ENCODE measurements at regions not wholly inside any gene's neighbourhood (a gene's known extent, or its start where the extent isn't known, plus 50 kb on each side); places are given as distances from the start of the nearest gene placed in this dataset.

DNA sequence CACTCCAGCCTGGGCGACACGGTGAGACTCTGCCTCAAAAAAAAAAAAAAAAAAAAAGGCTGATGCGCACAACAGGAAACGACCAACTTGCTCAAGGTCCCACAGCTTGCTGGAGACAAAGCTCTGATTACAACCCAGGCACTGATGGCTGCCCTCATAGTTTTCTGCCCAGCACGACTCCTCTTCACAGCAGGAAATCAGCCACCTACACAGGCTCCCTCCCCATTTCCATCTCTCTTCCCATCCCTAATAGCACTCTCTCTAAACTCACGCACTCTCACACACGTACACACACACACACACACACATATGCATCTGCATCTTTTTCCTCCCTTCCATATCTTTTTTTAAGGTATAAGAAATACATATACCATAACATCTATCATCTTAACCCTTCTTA, 153.5 kb upstream of the SOD1 start:
- Histone ChIP-seq H3K36me3 (ENCODE audit: control insufficient read depth, insufficient read depth, low read length) (no peaks in the 10 kb centered on the region), H3K27ac (ENCODE audit: low read length) (no peak overlapping the region), H3K4me1 (ENCODE audit: control insufficient read depth, insufficient read depth, low read length) (no peaks in the 10 kb centered on the region), H3K27me3 (ENCODE audit: control insufficient read depth, insufficient read depth, low read length) (no peaks in the 10 kb centered on the region), H3K9me3 (replicated peaks; ENCODE audit: control insufficient read depth, low read depth, low read length) (no peaks in the 10 kb centered on the region), H3K4me3 (ENCODE audit: low read length) (no peak overlapping the region)
- DNase-seq = no peak
- WGBS (ENCODE audit: insufficient coverage) = 76% methylated on average over 5 of the region's 7 CpGs

GRCh38 chr21:31503939-31504338, 155.6 kb upstream of the SOD1 start:
- WGBS (ENCODE audit: insufficient coverage) = 91% methylated on average over 3 of the region's 3 CpGs
- no peak overlapping the region for H3K27ac ChIP-seq (ENCODE audit: low read length)
- no peak overlapping the region for H3K4me3 ChIP-seq (ENCODE audit: low read length)
- H3K27me3 ChIP-seq (ENCODE audit: control insufficient read depth, insufficient read depth, low read length) = no peaks in the 10 kb centered on the region
- H3K4me1 ChIP-seq (ENCODE audit: control insufficient read depth, insufficient read depth, low read length) = no peaks in the 10 kb centered on the region
- no peaks in the 10 kb centered on the region for H3K36me3 ChIP-seq (ENCODE audit: control insufficient read depth, insufficient read depth, low read length)
- DNase-seq = no peak
- no peaks in the 10 kb centered on the region for H3K9me3 ChIP-seq (replicated peaks; ENCODE audit: control insufficient read depth, low read depth, low read length)

GRCh38 chr21:31503467-31503866, 156.0 kb upstream of the SOD1 start:
- Histone ChIP-seq H3K4me1 (ENCODE audit: control insufficient read depth, insufficient read depth, low read length) (no peaks in the 10 kb centered on the region), H3K9me3 (replicated peaks; ENCODE audit: control insufficient read depth, low read depth, low read length) (no peaks in the 10 kb centered on the region), H3K4me3 (ENCODE audit: low read length) (no peak overlapping the region), H3K36me3 (ENCODE audit: control insufficient read depth, insufficient read depth, low read length) (no peaks in the 10 kb centered on the region), H3K27ac (ENCODE audit: low read length) (no peak overlapping the region), H3K27me3 (ENCODE audit: control insufficient read depth, insufficient read depth, low read length) (no peaks in the 10 kb centered on the region)
- no peak for DNase-seq
- WGBS (ENCODE audit: insufficient coverage) = no CpG with 5 or more reads among the region's 2 CpGs

- H3K36me3 ChIP-seq (ENCODE audit: control insufficient read depth, insufficient read depth, low read length) = no peaks in the 10 kb centered on the region
- 86% methylated on average over 10 of the region's 10 CpGs for WGBS (ENCODE audit: insufficient coverage)
- H3K4me1 ChIP-seq (ENCODE audit: control insufficient read depth, insufficient read depth, low read length) = no peaks in the 10 kb centered on the region
- no peak for DNase-seq
- H3K9me3 ChIP-seq (replicated peaks; ENCODE audit: control insufficient read depth, low read depth, low read length) = no peaks in the 10 kb centered on the region
- no peak overlapping the region for H3K27ac ChIP-seq (ENCODE audit: low read length)
- no peak overlapping the region for H3K4me3 ChIP-seq (ENCODE audit: low read length)
- no peaks in the 10 kb centered on the region for H3K27me3 ChIP-seq (ENCODE audit: control insufficient read depth, insufficient read depth, low read length)
These were observed 156.9 kb upstream of the SOD1 start for GRCh38 chr21:31502537-31503143.

- Histone ChIP-seq H3K4me1 (ENCODE audit: control insufficient read depth, insufficient read depth, low read length) (no peaks in the 10 kb centered on the region), H3K36me3 (ENCODE audit: control insufficient read depth, insufficient read depth, low read length) (no peaks in the 10 kb centered on the region), H3K27me3 (ENCODE audit: control insufficient read depth, insufficient read depth, low read length) (no peaks in the 10 kb centered on the region), H3K9me3 (replicated peaks; ENCODE audit: control insufficient read depth, low read depth, low read length) (no peaks in the 10 kb centered on the region), H3K4me3 (ENCODE audit: low read length) (no peak overlapping the region), H3K27ac (ENCODE audit: low read length) (no peak overlapping the region)
- 100% methylated on average over 2 of the region's 5 CpGs for WGBS (ENCODE audit: insufficient coverage)
- DNase-seq = no peak
These were observed 157.6 kb upstream of the SOD1 start for GRCh38 chr21:31501926-31502325.

- H3K4me3 ChIP-seq (ENCODE audit: low read length) = no peak overlapping the region
- no peaks in the 10 kb centered on the region for H3K4me1 ChIP-seq (ENCODE audit: control insufficient read depth, insufficient read depth, low read length)
- WGBS (ENCODE audit: insufficient coverage) = 83% methylated on average over 2 of the region's 7 CpGs
- H3K27me3 ChIP-seq (ENCODE audit: control insufficient read depth, insufficient read depth, low read length) = no peaks in the 10 kb centered on the region
- no peaks in the 10 kb centered on the region for H3K36me3 ChIP-seq (ENCODE audit: control insufficient read depth, insufficient read depth, low read length)
- H3K9me3 ChIP-seq (replicated peaks; ENCODE audit: control insufficient read depth, low read depth, low read length) = no peaks in the 10 kb centered on the region
- DNase-seq = no peak
- H3K27ac ChIP-seq (ENCODE audit: low read length) = no peak overlapping the region
These were observed 156.9 kb upstream of the TIAM1 start for GRCh38 chr21:31500982-31501381.

- 84% methylated on average over 3 of the region's 5 CpGs for WGBS (ENCODE audit: insufficient coverage)
- H3K27ac ChIP-seq (ENCODE audit: low read length) = no peak overlapping the region
- H3K4me1 ChIP-seq (ENCODE audit: control insufficient read depth, insufficient read depth, low read length) = no peaks in the 10 kb centered on the region
- H3K27me3 ChIP-seq (ENCODE audit: control insufficient read depth, insufficient read depth, low read length) = no peaks in the 10 kb centered on the region
- no peak for DNase-seq
- H3K9me3 ChIP-seq (replicated peaks; ENCODE audit: control insufficient read depth, low read depth, low read length) = no peaks in the 10 kb centered on the region
- no peaks in the 10 kb centered on the region for H3K36me3 ChIP-seq (ENCODE audit: control insufficient read depth, insufficient read depth, low read length)
- no peak overlapping the region for H3K4me3 ChIP-seq (ENCODE audit: low read length)
These were observed 156.0 kb upstream of the TIAM1 start for GRCh38 chr21:31500071-31500470.

GRCh38 chr21:31498985-31499384, 154.9 kb upstream of the TIAM1 start:
- no peaks in the 10 kb centered on the region for H3K9me3 ChIP-seq (replicated peaks; ENCODE audit: control insufficient read depth, low read depth, low read length)
- no peaks in the 10 kb centered on the region for H3K4me1 ChIP-seq (ENCODE audit: control insufficient read depth, insufficient read depth, low read length)
- WGBS (ENCODE audit: insufficient coverage) = 71% methylated on average over 1 of the region's 1 CpG
- no peak for DNase-seq
- H3K4me3 ChIP-seq (ENCODE audit: low read length) = no peak overlapping the region
- no peaks in the 10 kb centered on the region for H3K36me3 ChIP-seq (ENCODE audit: control insufficient read depth, insufficient read depth, low read length)
- no peak overlapping the region for H3K27ac ChIP-seq (ENCODE audit: low read length)
- H3K27me3 ChIP-seq (ENCODE audit: control insufficient read depth, insufficient read depth, low read length) = no peaks in the 10 kb centered on the region

GRCh38 chr21:31497914-31498313, 153.9 kb upstream of the TIAM1 start:
- 33% methylated on average over 1 of the region's 3 CpGs for WGBS (ENCODE audit: insufficient coverage)
- no peak for DNase-seq
- Histone ChIP-seq H3K27me3 (ENCODE audit: control insufficient read depth, insufficient read depth, low read length) (no peaks in the 10 kb centered on the region), H3K36me3 (ENCODE audit: control insufficient read depth, insufficient read depth, low read length) (no peaks in the 10 kb centered on the region), H3K4me3 (ENCODE audit: low read length) (no peak overlapping the region), H3K4me1 (ENCODE audit: control insufficient read depth, insufficient read depth, low read length) (no peaks in the 10 kb centered on the region), H3K27ac (ENCODE audit: low read length) (no peak overlapping the region), H3K9me3 (replicated peaks; ENCODE audit: control insufficient read depth, low read depth, low read length) (no peaks in the 10 kb centered on the region)

DNA sequence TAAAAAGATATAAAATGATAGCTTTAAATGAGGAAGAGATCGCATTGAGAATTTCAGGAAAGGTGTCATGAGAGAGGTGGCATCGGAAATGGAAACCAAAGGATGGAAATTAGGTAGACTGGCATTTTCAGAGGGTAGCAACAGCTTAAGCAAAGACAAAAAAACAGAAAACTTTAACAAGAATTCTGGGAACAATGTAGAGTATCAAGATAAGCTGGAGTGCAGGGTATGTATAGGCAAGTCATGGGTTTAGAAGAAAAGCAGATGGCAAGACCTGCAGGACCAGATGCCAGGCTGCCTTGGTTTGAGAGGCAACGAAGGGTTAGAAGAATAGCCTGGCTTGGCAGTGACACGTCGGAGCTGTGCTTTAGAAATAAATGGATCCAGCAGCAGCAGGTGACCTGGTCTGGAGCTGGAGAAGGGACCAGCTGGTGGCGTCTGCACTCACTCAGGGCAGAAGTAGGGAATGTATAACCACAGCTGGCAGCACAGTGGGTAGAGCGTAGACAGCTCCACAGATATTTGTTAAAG, 149.4 kb upstream of the TIAM1 start:
- Histone ChIP-seq H3K27ac (ENCODE audit: low read length) (no peak overlapping the region), H3K4me1 (ENCODE audit: control insufficient read depth, insufficient read depth, low read length) (no peaks in the 10 kb centered on the region), H3K4me3 (ENCODE audit: low read length) (no peak overlapping the region), H3K27me3 (ENCODE audit: control insufficient read depth, insufficient read depth, low read length) (no peaks in the 10 kb centered on the region), H3K9me3 (replicated peaks; ENCODE audit: control insufficient read depth, low read depth, low read length) (peaks cover 2% of the 10 kb centered on the region), H3K36me3 (ENCODE audit: control insufficient read depth, insufficient read depth, low read length) (no peaks in the 10 kb centered on the region)
- 62% methylated on average over 5 of the region's 7 CpGs for WGBS (ENCODE audit: insufficient coverage)
- no peak for DNase-seq

GRCh38 chr21:31491617-31492016, 147.6 kb upstream of the TIAM1 start:
- WGBS (ENCODE audit: insufficient coverage) = no CpG with 5 or more reads among the region's 3 CpGs
- Histone ChIP-seq H3K9me3 (replicated peaks; ENCODE audit: control insufficient read depth, low read depth, low read length) (peaks cover 2% of the 10 kb centered on the region), H3K27ac (ENCODE audit: low read length) (no peak overlapping the region), H3K36me3 (ENCODE audit: control insufficient read depth, insufficient read depth, low read length) (no peaks in the 10 kb centered on the region), H3K4me1 (ENCODE audit: control insufficient read depth, insufficient read depth, low read length) (no peaks in the 10 kb centered on the region), H3K27me3 (ENCODE audit: control insufficient read depth, insufficient read depth, low read length) (no peaks in the 10 kb centered on the region), H3K4me3 (ENCODE audit: low read length) (no peak overlapping the region)
- DNase-seq = no peak
